Aorta (tissue), 5 donors: ENCODE measurements at regions not wholly inside any gene's neighbourhood (a gene's known extent, or its start where the extent isn't known, plus 50 kb on each side); places are given as distances from the start of the nearest gene placed in this dataset.

Experiments
- ATAC-seq: fragments of 200-7000 bp; cut with Tn5 transposase; one replicate; pipeline ENCODE4 v1.9.1; 2022; ENCODE audit warnings: moderate library complexity; ENCODE audit not compliant: low FRiP score
- DNase-seq, 2 donors: peaks; one replicate each; pipeline ENCODE4 v3.0.0-alpha.2; 2020
- H3K27ac ChIP-seq, 2 donors: one replicate each; pipeline ENCODE4 v1.5.1; 2013; ENCODE audit warnings: low read length in 2 of 2, mild to moderate bottlenecking in 2 of 2, moderate library complexity in 2 of 2, control low read depth in 1 of 2, inconsistent platforms in 1 of 2, low read depth in 1 of 2
- H3K27me3 ChIP-seq, 2 donors: one replicate each; pipeline ENCODE4 v1.6.1; 2013; ENCODE audit warnings: control low read depth in 1 of 2, low read length in 1 of 2, mild to moderate bottlenecking in 1 of 2, moderate library complexity in 1 of 2; ENCODE audit not compliant: insufficient read depth in 2 of 2, control insufficient read depth in 1 of 2
- H3K36me3 ChIP-seq, 2 donors: one replicate each; pipeline ENCODE4 v1.6.1; 2013; ENCODE audit warnings: control low read depth in 1 of 2, low read length in 1 of 2, mild to moderate bottlenecking in 1 of 2; ENCODE audit not compliant: insufficient read depth in 2 of 2, control insufficient read depth in 1 of 2
- H3K4me1 ChIP-seq, 2 donors: one replicate each; pipeline ENCODE4 v1.6.1; 2013; ENCODE audit warnings: low read length in 2 of 2, control low read depth in 1 of 2, mild to moderate bottlenecking in 1 of 2, moderate library complexity in 1 of 2; ENCODE audit not compliant: insufficient read depth in 2 of 2, control insufficient read depth in 1 of 2
- H3K4me3 ChIP-seq, 2 donors: one replicate each; pipeline ENCODE4 v1.5.1; 2013; ENCODE audit warnings: low read length in 2 of 2, control low read depth in 1 of 2, mild to moderate bottlenecking in 1 of 2
- H3K9me3 ChIP-seq: one replicate; pipeline ENCODE4 v1.6.1; 2013; ENCODE audit warnings: mild to moderate bottlenecking, low read length; ENCODE audit not compliant: control insufficient read depth
- WGBS, 2 donors: extraction: QIAGEN DNeasy Blood & Tissue Kit; methylation state at CpG; one replicate each; pipeline ENCODE4 v1.1.7; 2013; 5-methylcytosine and 5-hydroxymethylcytosine counted together
- intact Hi-C, 2 donors: fragments of 100-400 bp; cut with DNase I; formaldehyde crosslinking; loops; one replicate each; pipeline versions ENCODE4 v1.14.2 to v1.15.0; 2022
- donor health status: healthy with polysubstance abuse.
- donor health status: Bipolar disorder and iron deficiency.
- donor health status: DM: no; HTN: no; CAD: no.
- donor health status: DM: no; HTN: no; CAD: no.
- donor health status: DM: yes; HTN: yes; CAD: no.

GRCh38 chr10:4688601-4689000 is 137.4 kb upstream of the AKR1E2 start:
- ATAC-seq (no peak), DNase-seq (no peak)
- WGBS, 2 donors: 90 to 96% methylated on average over 1 of the region's 1 CpG
- Histone ChIP-seq H3K4me1 (no peaks in the 10 kb centered on the region), H3K27ac (no peak overlapping the region), H3K27me3 (no peaks in the 10 kb centered on the region), H3K4me3 (no peak overlapping the region), H3K9me3 (no peaks in the 10 kb centered on the region), H3K36me3 (no peaks in the 10 kb centered on the region)
- intact Hi-C loops: no loop called here

GRCh38 chr10:4688168-4688567 is 137.8 kb upstream of the AKR1E2 start:
- DNase-seq (no peak), ATAC-seq (no peak)
- H3K9me3 ChIP-seq: no peaks in the 10 kb centered on the region
- H3K36me3 ChIP-seq: no peaks in the 10 kb centered on the region
- no peaks in the 10 kb centered on the region for H3K27me3 ChIP-seq
- no peaks in the 10 kb centered on the region for H3K4me1 ChIP-seq
- WGBS, 2 donors: 84 to 85% methylated on average over 3 of the region's 3 CpGs
- no peak overlapping the region for H3K4me3 ChIP-seq
- intact Hi-C loops: no loop called here
- H3K27ac ChIP-seq: no peak overlapping the region

- Histone ChIP-seq H3K27me3 (no peaks in the 10 kb centered on the region), H3K36me3 (no peaks in the 10 kb centered on the region), H3K4me1 (no peaks in the 10 kb centered on the region), H3K27ac (no peak overlapping the region), H3K4me3 (no peak overlapping the region), H3K9me3 (no peaks in the 10 kb centered on the region)
- intact Hi-C loops: no loop called here
- no peak for ATAC-seq
- DNase-seq: no peak
- WGBS, 2 donors: 74 to 88% methylated on average over 3 of the region's 3 CpGs
Observed at GRCh38 chr10:4687397-4687796, 138.6 kb upstream of the AKR1E2 start.

- no peaks in the 10 kb centered on the region for H3K4me1 ChIP-seq
Observed at GRCh38 chr10:4686644-4686996, 139.4 kb upstream of the AKR1E2 start.

GRCh38 chr10:4685904-4686643 is 139.9 kb upstream of the AKR1E2 start:
- 88 to 90% methylated on average over 5 of the region's 5 CpGs for WGBS, 2 donors
- DNase-seq (no peak), ATAC-seq (no peak)
- Histone ChIP-seq H3K9me3 (no peaks in the 10 kb centered on the region), H3K27me3 (no peaks in the 10 kb centered on the region), H3K4me3 (no peak overlapping the region), H3K36me3 (no peaks in the 10 kb centered on the region), H3K4me1 (no peaks in the 10 kb centered on the region), H3K27ac (no peak overlapping the region)
- intact Hi-C loops: no loop called here

More at GRCh38 chr10:4686644-4686996, 139.4 kb upstream of the AKR1E2 start:
- WGBS, 2 donors: 87 to 89% methylated on average over 4 of the region's 4 CpGs
- H3K27ac ChIP-seq: no peak overlapping the region
- no peaks in the 10 kb centered on the region for H3K9me3 ChIP-seq
- DNase-seq: no peak
- no peaks in the 10 kb centered on the region for H3K36me3 ChIP-seq
- no peak for ATAC-seq
- H3K27me3 ChIP-seq: no peaks in the 10 kb centered on the region
- intact Hi-C loops: no loop called here
- H3K4me3 ChIP-seq: no peak overlapping the region

GRCh38 chr10:4685491-4685890 is 140.5 kb upstream of the AKR1E2 start:
- WGBS, 2 donors: 79 to 81% methylated on average over 3 of the region's 3 CpGs
- ATAC-seq: no peak
- H3K36me3 ChIP-seq: no peaks in the 10 kb centered on the region

GRCh38 chr10:4684434-4684833 is 141.6 kb upstream of the AKR1E2 start:
- Histone ChIP-seq H3K4me3 (no peak overlapping the region), H3K27ac (no peak overlapping the region), H3K9me3 (no peaks in the 10 kb centered on the region), H3K27me3 (no peaks in the 10 kb centered on the region), H3K36me3 (no peaks in the 10 kb centered on the region), H3K4me1 (no peaks in the 10 kb centered on the region)
- intact Hi-C loops: no loop called here
- DNase-seq (no peak), ATAC-seq (no peak)

More at GRCh38 chr10:4685491-4685890, 140.5 kb upstream of the AKR1E2 start:
- H3K9me3 ChIP-seq: no peaks in the 10 kb centered on the region
- H3K27ac ChIP-seq: no peak overlapping the region
- no peak for DNase-seq
- intact Hi-C loops: no loop called here
- H3K27me3 ChIP-seq: no peaks in the 10 kb centered on the region
- no peaks in the 10 kb centered on the region for H3K4me1 ChIP-seq
- no peak overlapping the region for H3K4me3 ChIP-seq

- DNase-seq (no peak), ATAC-seq (no peak)
- 95 to 97% methylated on average over 8 of the region's 8 CpGs for WGBS, 2 donors
- Histone ChIP-seq H3K27ac (no peak overlapping the region), H3K36me3 (no peaks in the 10 kb centered on the region), H3K27me3 (no peaks in the 10 kb centered on the region), H3K4me1 (no peaks in the 10 kb centered on the region), H3K4me3 (no peak overlapping the region), H3K9me3 (no peaks in the 10 kb centered on the region)
- intact Hi-C loops: no loop called here
Observed at GRCh38 chr10:4683838-4684237, 142.2 kb upstream of the AKR1E2 start.

GRCh38 chr10:4683137-4683536 is 142.9 kb upstream of the AKR1E2 start:
- no peak for ATAC-seq
- WGBS, 2 donors: 91 to 93% methylated on average over 2 of the region's 2 CpGs
- H3K4me3 ChIP-seq: no peak overlapping the region

More at GRCh38 chr10:4683137-4683536, 142.9 kb upstream of the AKR1E2 start:
- H3K27me3 ChIP-seq: no peaks in the 10 kb centered on the region
- no peaks in the 10 kb centered on the region for H3K9me3 ChIP-seq
- DNase-seq: no peak
- H3K36me3 ChIP-seq: no peaks in the 10 kb centered on the region
- no peak overlapping the region for H3K27ac ChIP-seq
- intact Hi-C loops: no loop called here
- peaks cover 0 to 2% of the 10 kb centered on the region in 2 donors for H3K4me1 ChIP-seq
